Motor neuron (in vitro differentiated cells): ENCODE measurements at regions not wholly inside any gene's neighbourhood (a gene's known extent, or its start where the extent isn't known, plus 50 kb on each side); places are given as distances from the start of the nearest gene placed in this dataset.
"Not testable (repeated sequence)": the region's sequence is repeated elsewhere in the genome, so short reads cannot be mapped to it uniquely, and the experiment has no call there.

Experiments used
- ATAC-seq, 8 experiments: fragments of 200-7000 bp; cut with Tn5 transposase; replicated peaks in 6 of 8; 2 replicates each; pipeline ENCODE4 v1.8.0; 2021; ENCODE audit warnings: mild to moderate bottlenecking in 8 of 8, moderate library complexity in 8 of 8
- H3K27ac ChIP-seq, 2 donors: fragments of 250-450 bp; sonication (Bioruptor Pico); 2 replicates each; pipeline ENCODE4 v1.9.0; 2021; ENCODE audit warnings: antibody characterized with exemption in 2 of 2, mild to moderate bottlenecking in 2 of 2, moderate library complexity in 1 of 2
- H3K4me1 ChIP-seq, 2 donors: fragments of 250-450 bp; sonication (Bioruptor Pico); replicated peaks in 1 of 2; 2 replicates each; pipeline ENCODE4 v1.6.1; 2021; ENCODE audit warnings: antibody characterized with exemption in 2 of 2, mild to moderate bottlenecking in 2 of 2, moderate library complexity in 1 of 2
- H3K4me3 ChIP-seq, 5 donors: fragments of 250-450 bp; sonication (Bioruptor Pico); 2 replicates each; pipeline ENCODE4 v1.9.0; 2021; ENCODE audit warnings: antibody characterized with exemption in 5 of 5, mild to moderate bottlenecking in 5 of 5, moderate library complexity in 4 of 5
- WGBS, 10 experiments: fragments of 450-650 bp; shearing (Covaris generic); methylation state at CpG; one replicate each; pipeline ENCODE4 v1.0.0; 2022; 5-methylcytosine and 5-hydroxymethylcytosine counted together
- in situ Hi-C, 9 experiments: fragments of 400-800 bp; cut with MboI; loops; one replicate each; pipeline ENCODE4 v1.15.0; 2021; ENCODE audit warnings: low sequenced_read_pairs in 9 of 9, low pct_unique_long_range_greater_than_20kb in 2 of 9; ENCODE audit not compliant: unreplicated experiment in 9 of 9

GRCh38 chr3:168973206-168973605 lies 690.3 kb downstream of the MECOM start:
- no peak overlapping the region for H3K4me3 ChIP-seq
- no peak for ATAC-seq
- 23 to 100% (median 80%) methylated on average over 1 of the region's 1 CpG for WGBS, 10 experiments
- no peak overlapping the region for H3K27ac ChIP-seq
- H3K4me1 ChIP-seq = no peaks in the 10 kb centered on the region
- in situ Hi-C loops = no loop called here

- H3K4me3 ChIP-seq = no peak overlapping the region
- no peak overlapping the region for H3K27ac ChIP-seq
- WGBS, 10 experiments = 33 to 100% (median 75%) methylated on average over 1 to 3 of the region's 3 CpGs
- H3K4me1 ChIP-seq = no peaks in the 10 kb centered on the region
- in situ Hi-C loops = no loop called here
- ATAC-seq = no peak
Measured at GRCh38 chr3:168968609-168969008, 694.9 kb downstream of the MECOM start.

- H3K4me1 ChIP-seq = no peaks in the 10 kb centered on the region
- no peak overlapping the region for H3K27ac ChIP-seq
- 84 to 100% (median 95%) methylated on average over 1 to 9 of the region's 9 CpGs for WGBS, 10 experiments
- in situ Hi-C loops = no loop called here
- no peak for ATAC-seq
- no peak overlapping the region for H3K4me3 ChIP-seq
Measured at GRCh38 chr3:168964736-168965135, 698.8 kb downstream of the MECOM start.

- WGBS, 10 experiments = 41 to 100% (median 84%) methylated on average over 1 to 2 of the region's 2 CpGs; no CpG with 5 or more reads in 1 of the 10 experiments
- H3K4me1 ChIP-seq = no peaks in the 10 kb centered on the region
- H3K4me3 ChIP-seq = no peak overlapping the region
- no peak overlapping the region for H3K27ac ChIP-seq
- no peak for ATAC-seq
- in situ Hi-C loops = no loop called here
Measured at GRCh38 chr3:168961271-168961670, 702.2 kb downstream of the MECOM start.

GRCh38 chr3:168959731-168960130 lies 703.8 kb downstream of the MECOM start:
- no peak for ATAC-seq
- Histone ChIP-seq H3K4me3 (no peak overlapping the region), H3K27ac (no peak overlapping the region), H3K4me1 (no peaks in the 10 kb centered on the region)
- 42 to 100% (median 87%) methylated on average over 1 to 3 of the region's 3 CpGs for WGBS, 10 experiments
- in situ Hi-C loops = no loop called here

- Histone ChIP-seq H3K4me1 (no peaks in the 10 kb centered on the region), H3K4me3 (no peak overlapping the region), H3K27ac (no peak overlapping the region)
- in situ Hi-C loops = no loop called here
- 31 to 100% (median 71%) methylated on average over 1 to 3 of the region's 3 CpGs for WGBS, 10 experiments
- ATAC-seq = peak in 3 of 8 experiments; percentile 43 to 74 (median 73)
Measured at GRCh38 chr3:168958466-168958865, 705.0 kb downstream of the MECOM start.

- peak in 1 of 8 experiments; percentile 49 for ATAC-seq
- in situ Hi-C loops = no loop called here
- Histone ChIP-seq H3K4me1 (no peaks in the 10 kb centered on the region), H3K27ac (no peak overlapping the region), H3K4me3 (no peak overlapping the region)
- WGBS, 10 experiments = 25 to 100% (median 73%) methylated on average over 1 to 7 of the region's 8 CpGs; no CpG with 5 or more reads in 1 of the 10 experiments
Measured at GRCh38 chr3:168956076-168956475, 707.4 kb downstream of the MECOM start.

- Histone ChIP-seq H3K4me3 (no peak overlapping the region), H3K4me1 (peaks cover 0 to 12% of the 10 kb centered on the region in 2 donors), H3K27ac (no peak overlapping the region)
- peak in 4 of 8 experiments; percentile 33 to 58 (median 44) for ATAC-seq
- 0 to 69% (median 56%) methylated on average over 1 to 4 of the region's 4 CpGs for WGBS, 10 experiments
- in situ Hi-C loops = no loop called here
Measured at GRCh38 chr3:168952551-168952950, 711.0 kb downstream of the MECOM start.

- WGBS, 10 experiments = 40 to 100% (median 80%) methylated on average over 1 to 3 of the region's 3 CpGs; no CpG with 5 or more reads in 3 of the 10 experiments
- ATAC-seq = no peak
- in situ Hi-C loops = no loop called here
- Histone ChIP-seq H3K27ac (no peak overlapping the region), H3K4me3 (no peak overlapping the region), H3K4me1 (peaks cover 0 to 12% of the 10 kb centered on the region in 2 donors)
Measured at GRCh38 chr3:168951884-168952283, 711.6 kb downstream of the MECOM start.

- WGBS, 10 experiments = 40 to 97% (median 77%) methylated on average over 2 to 4 of the region's 4 CpGs; no CpG with 5 or more reads in 2 of the 10 experiments
- Histone ChIP-seq H3K4me3 (no peak overlapping the region), H3K27ac (no peak overlapping the region), H3K4me1 (peaks cover 0 to 12% of the 10 kb centered on the region in 2 donors)
- in situ Hi-C loops = no loop called here
- ATAC-seq = no peak
Measured at GRCh38 chr3:168951368-168951767, 712.1 kb downstream of the MECOM start.

- Histone ChIP-seq H3K27ac (no peak overlapping the region), H3K4me1 (peaks cover 0 to 12% of the 10 kb centered on the region in 2 donors), H3K4me3 (no peak overlapping the region)
- 14 to 100% (median 67%) methylated on average over 1 of the region's 1 CpG; no CpG with 5 or more reads in 1 of the 10 experiments for WGBS, 10 experiments
- in situ Hi-C loops = no loop called here
- peak in 4 of 8 experiments; percentile 43 to 76 (median 64) for ATAC-seq
Measured at GRCh38 chr3:168950622-168951021, 712.9 kb downstream of the MECOM start.

GRCh38 chr3:168939651-168940238 lies 723.8 kb downstream of the MECOM start:
- in situ Hi-C loops = no loop called here
- peak in 1 of 8 experiments; percentile 15 for ATAC-seq
- Histone ChIP-seq H3K27ac (no peak overlapping the region), H3K4me1 (peaks cover 0 to 3% of the 10 kb centered on the region in 2 donors), H3K4me3 (no peak overlapping the region)
- WGBS, 10 experiments = 10 to 89% (median 44%) methylated on average over 1 of the region's 1 CpG; no CpG with 5 or more reads in 3 of the 10 experiments

GRCh38 chr3:168933614-168934013 lies 729.9 kb downstream of the MECOM start:
- in situ Hi-C loops = no loop called here
- WGBS, 10 experiments = 0 to 100% (median 67%) methylated on average over 1 to 5 of the region's 5 CpGs; no CpG with 5 or more reads in 1 of the 10 experiments
- ATAC-seq = peak in 3 of 8 experiments; percentile 17 to 46 (median 42)
- H3K27ac ChIP-seq = no peak overlapping the region
- no peaks in the 10 kb centered on the region for H3K4me1 ChIP-seq
- no peak overlapping the region for H3K4me3 ChIP-seq

GRCh38 chr3:168929997-168930396 lies 733.5 kb downstream of the MECOM start:
- H3K4me1 ChIP-seq, H3K27ac ChIP-seq, in situ Hi-C loops, H3K4me3 ChIP-seq, ATAC-seq: not testable (repeated sequence)
- 36 to 83% (median 44%) methylated on average over 1 to 3 of the region's 3 CpGs; no CpG with 5 or more reads in 4 of the 10 experiments for WGBS, 10 experiments
